ENCODE measurements at regions not wholly inside any gene's neighbourhood (a gene's known extent, or its start where the extent isn't known, plus 50 kb on each side); places are given as distances from the start of the nearest gene placed in this dataset.
"Not testable (repeated sequence)": the region's sequence is repeated elsewhere in the genome, so short reads cannot be mapped to it uniquely, and the experiment has no call there.

DNA sequence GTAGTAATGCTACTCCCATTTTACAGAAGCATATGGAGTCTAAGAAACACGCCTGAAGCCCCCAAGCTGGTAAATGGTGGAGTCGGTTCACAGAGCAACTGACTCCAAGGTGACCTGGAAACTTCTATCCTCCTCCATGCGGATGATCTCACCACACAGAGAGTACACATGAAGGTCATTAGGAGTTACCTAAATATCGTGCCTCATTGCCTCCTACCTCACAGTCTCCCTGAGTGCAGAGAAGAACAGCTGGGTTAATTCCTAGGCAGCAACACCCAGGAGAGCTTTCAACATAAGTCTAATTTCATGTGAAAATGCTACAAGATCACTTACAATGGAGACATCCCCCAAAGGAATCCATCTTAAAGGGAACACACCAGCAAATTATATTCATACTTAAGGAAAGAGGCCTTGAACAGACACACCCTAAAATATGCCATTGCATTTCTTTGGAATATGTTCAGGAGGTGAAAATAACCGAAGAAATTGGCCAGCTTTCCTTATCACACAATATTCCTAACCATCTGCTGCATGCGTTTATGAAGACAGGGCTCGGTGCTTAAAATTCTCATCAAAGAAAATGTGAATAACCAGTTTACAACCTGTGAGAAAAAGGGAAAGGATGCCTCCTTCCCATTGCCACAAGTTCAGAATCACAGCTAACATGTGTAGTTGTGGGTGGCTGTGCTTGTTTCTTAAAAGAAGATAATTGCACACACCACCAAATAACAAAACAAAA is 203.6 kb upstream of the NBEA start:
- no peaks in the 10 kb centered on the region for H3K9me3 ChIP-seq (ENCODE audit: control insufficient read depth, low read depth, low read length)
- no peak overlapping the region for H3K4me3 ChIP-seq (ENCODE audit: low read length)
- no peak overlapping the region for H3K9ac ChIP-seq (ENCODE audit: low read length)
- no peak overlapping the region for H3K27ac ChIP-seq (ENCODE audit: low read length)
- H3K4me1 ChIP-seq (ENCODE audit: control insufficient read depth, low read depth, low read length), result no peaks in the 10 kb centered on the region
- no peaks in the 10 kb centered on the region for H3K27me3 ChIP-seq (ENCODE audit: control insufficient read depth, insufficient read depth, low read length)
- no peaks in the 10 kb centered on the region for H3K36me3 ChIP-seq (ENCODE audit: control insufficient read depth, low read depth, low read length)

DNA sequence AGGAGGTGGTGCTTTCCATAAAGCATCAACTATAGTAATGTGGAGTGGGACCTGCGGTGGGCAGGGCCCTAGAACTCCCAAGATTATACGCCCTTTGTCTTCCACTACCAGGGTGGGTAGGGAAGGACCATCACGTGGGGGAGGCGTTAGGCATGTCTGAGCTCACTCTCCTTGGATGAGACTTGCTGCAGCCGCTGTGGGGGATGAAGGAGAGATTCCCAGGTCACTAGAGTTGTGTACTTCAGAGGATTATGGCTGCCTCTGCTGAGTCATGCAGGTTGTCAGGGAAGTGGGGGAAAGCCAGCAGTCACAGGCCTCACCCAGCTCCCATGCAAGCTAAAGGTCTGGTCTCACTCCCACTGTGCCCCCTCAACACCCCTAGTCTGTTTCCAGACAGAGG is 195.0 kb upstream of the NBEA start:
- H3K9ac ChIP-seq (ENCODE audit: low read length); H3K27me3 ChIP-seq (ENCODE audit: control insufficient read depth, insufficient read depth, low read length); H3K9me3 ChIP-seq (ENCODE audit: control insufficient read depth, low read depth, low read length); H3K36me3 ChIP-seq (ENCODE audit: control insufficient read depth, low read depth, low read length); H3K27ac ChIP-seq (ENCODE audit: low read length); H3K4me3 ChIP-seq (ENCODE audit: low read length): not testable (repeated sequence)
- H3K4me1 ChIP-seq (ENCODE audit: control insufficient read depth, low read depth, low read length), result peaks cover 15% of the 10 kb centered on the region

DNA sequence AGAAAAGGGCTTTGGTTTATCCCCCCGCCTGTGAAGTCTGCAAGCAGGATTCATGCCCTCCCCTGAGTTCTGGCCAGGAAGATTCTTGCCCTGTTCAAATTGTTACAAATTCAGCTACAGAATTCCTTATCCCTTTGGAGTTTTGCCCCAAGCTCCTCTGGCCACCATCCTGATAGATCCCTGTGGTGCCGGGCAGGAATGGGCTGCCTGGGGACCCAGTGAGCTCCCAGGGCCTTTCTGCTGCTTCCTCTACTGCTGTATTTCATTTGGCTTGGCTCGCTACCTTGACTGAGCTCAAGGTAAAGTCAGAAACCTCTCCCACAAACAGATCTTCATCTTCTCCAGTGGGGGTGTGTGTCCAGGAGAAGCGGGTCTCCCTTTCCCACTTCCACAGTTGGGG is 194.6 kb upstream of the NBEA start:
- Histone ChIP-seq H3K4me3 (ENCODE audit: low read length) (no peak overlapping the region), H3K9ac (ENCODE audit: low read length) (no peak overlapping the region), H3K36me3 (ENCODE audit: control insufficient read depth, low read depth, low read length) (no peaks in the 10 kb centered on the region), H3K9me3 (ENCODE audit: control insufficient read depth, low read depth, low read length) (no peaks in the 10 kb centered on the region), H3K27me3 (ENCODE audit: control insufficient read depth, insufficient read depth, low read length) (peaks cover 3% of the 10 kb centered on the region), H3K27ac (ENCODE audit: low read length) (no peak overlapping the region), H3K4me1 (ENCODE audit: control insufficient read depth, low read depth, low read length) (peaks cover 15% of the 10 kb centered on the region)

DNA sequence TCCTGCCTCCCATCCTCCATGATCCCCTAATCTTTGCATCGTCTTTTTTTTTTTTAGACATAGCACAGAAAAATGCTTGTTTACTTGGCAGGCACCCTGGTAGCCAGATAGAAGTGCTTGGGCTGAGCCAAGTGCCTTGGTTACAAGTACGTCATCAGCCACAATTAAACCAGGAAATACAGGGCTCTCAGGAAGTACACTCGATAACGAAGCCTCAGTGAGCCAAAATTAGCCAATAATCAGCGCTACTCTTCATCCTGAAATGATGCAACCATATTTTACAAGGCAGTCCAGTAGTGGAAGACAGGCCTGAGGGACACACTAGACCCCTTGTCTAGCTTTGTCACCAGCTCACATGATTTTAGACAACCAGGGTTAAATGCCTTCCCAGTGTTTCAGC is 194.0 kb upstream of the NBEA start:
- Histone ChIP-seq H3K27ac (ENCODE audit: low read length) (no peak overlapping the region), H3K9ac (ENCODE audit: low read length) (no peak overlapping the region), H3K4me3 (ENCODE audit: low read length) (no peak overlapping the region), H3K9me3 (ENCODE audit: control insufficient read depth, low read depth, low read length) (no peaks in the 10 kb centered on the region), H3K4me1 (ENCODE audit: control insufficient read depth, low read depth, low read length) (peaks cover 15% of the 10 kb centered on the region), H3K36me3 (ENCODE audit: control insufficient read depth, low read depth, low read length) (no peaks in the 10 kb centered on the region), H3K27me3 (ENCODE audit: control insufficient read depth, insufficient read depth, low read length) (peaks cover 3% of the 10 kb centered on the region)

DNA sequence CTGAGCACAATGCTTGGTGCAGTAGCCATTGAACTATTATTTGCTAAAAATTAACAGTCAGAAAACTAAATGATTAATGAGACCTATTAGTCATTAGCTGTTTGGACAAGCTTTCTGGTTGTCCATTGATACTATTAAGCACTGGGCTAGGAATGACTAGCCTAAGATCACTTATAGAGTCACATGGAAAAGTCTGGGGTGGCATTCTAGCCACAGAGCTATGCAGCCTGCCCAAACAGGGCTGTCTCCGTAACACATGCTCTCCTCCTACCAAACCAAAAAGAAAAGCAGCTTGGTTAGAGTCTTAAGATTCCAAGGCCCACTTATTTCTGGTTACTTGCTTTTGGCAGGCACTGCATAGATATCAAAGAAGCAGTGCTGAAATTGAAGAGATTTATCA is 193.5 kb upstream of the NBEA start:
- Histone ChIP-seq H3K36me3 (ENCODE audit: control insufficient read depth, low read depth, low read length) (no peaks in the 10 kb centered on the region), H3K27ac (ENCODE audit: low read length) (no peak overlapping the region), H3K4me3 (ENCODE audit: low read length) (no peak overlapping the region), H3K9ac (ENCODE audit: low read length) (no peak overlapping the region), H3K27me3 (ENCODE audit: control insufficient read depth, insufficient read depth, low read length) (peaks cover 3% of the 10 kb centered on the region), H3K9me3 (ENCODE audit: control insufficient read depth, low read depth, low read length) (no peaks in the 10 kb centered on the region), H3K4me1 (ENCODE audit: control insufficient read depth, low read depth, low read length) (peaks cover 15% of the 10 kb centered on the region)

DNA sequence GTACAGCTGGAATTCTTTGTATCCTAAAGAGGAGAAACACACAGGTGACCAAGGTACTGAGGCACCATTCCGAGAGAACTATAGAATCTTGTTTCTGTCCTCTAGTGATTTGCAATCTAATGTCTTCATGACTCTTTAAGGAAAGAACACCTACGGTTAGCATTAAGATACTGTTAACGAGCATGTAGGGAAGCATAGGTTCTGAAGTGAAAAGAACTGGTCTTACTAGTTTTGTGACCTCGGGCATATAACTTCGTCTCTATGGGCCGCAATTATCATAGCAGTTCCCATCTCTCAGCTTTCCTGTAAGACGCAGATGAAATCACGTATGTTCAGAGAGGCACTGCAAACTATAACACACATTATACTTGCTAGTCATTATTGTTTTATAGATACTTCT is 193.0 kb upstream of the NBEA start:
- H3K4me1 ChIP-seq (ENCODE audit: control insufficient read depth, low read depth, low read length), result peaks cover 15% of the 10 kb centered on the region
- no peak overlapping the region for H3K4me3 ChIP-seq (ENCODE audit: low read length)
- no peaks in the 10 kb centered on the region for H3K36me3 ChIP-seq (ENCODE audit: control insufficient read depth, low read depth, low read length)
- H3K9ac ChIP-seq (ENCODE audit: low read length), result no peak overlapping the region
- no peaks in the 10 kb centered on the region for H3K9me3 ChIP-seq (ENCODE audit: control insufficient read depth, low read depth, low read length)
- H3K27ac ChIP-seq (ENCODE audit: low read length), result no peak overlapping the region
- H3K27me3 ChIP-seq (ENCODE audit: control insufficient read depth, insufficient read depth, low read length), result peaks cover 3% of the 10 kb centered on the region

DNA sequence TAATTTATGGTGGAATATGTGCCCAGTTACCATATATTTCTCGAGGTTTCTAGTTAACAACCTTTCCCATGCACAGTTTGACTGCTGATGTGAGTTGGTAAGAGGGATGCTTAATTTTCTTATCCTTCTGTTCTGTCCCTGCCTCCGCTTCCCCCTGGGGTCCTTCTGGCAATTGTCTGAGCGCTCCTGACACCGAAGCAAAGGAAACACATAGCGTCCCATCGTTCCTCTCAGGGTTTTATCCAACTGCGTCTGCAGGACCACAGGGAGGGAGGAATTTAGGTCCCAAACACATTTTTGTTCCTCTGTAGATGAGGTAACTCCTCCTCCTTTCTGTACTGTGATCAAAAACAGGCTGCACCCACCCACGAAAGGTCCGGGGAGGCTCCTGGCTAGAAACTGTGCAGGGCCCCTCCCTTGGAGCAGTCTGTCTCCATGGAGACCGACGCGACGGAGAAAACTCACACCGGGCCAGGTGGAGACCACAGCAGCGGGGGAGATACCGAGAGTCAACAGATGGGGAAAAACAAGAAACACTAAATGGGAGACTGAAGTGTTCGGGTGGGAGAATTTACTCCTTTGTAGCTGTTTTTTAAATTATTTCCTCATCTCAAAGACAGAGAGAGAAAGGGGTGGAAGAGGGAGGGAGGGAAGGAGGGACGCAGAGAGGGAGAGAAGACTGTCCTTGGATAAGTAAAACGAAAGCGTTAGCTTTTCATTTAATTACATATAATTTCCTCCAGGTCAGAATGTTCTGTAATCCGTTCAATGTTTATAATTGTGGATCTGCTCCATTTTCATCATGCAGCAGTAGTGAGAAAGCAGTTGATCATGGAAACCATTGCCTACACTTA is 191.8 kb upstream of the NBEA start:
- Histone ChIP-seq H3K4me1 (ENCODE audit: control insufficient read depth, low read depth, low read length) (peaks cover 15% of the 10 kb centered on the region), H3K27ac (ENCODE audit: low read length) (no peak overlapping the region), H3K9me3 (ENCODE audit: control insufficient read depth, low read depth, low read length) (no peaks in the 10 kb centered on the region), H3K9ac (ENCODE audit: low read length) (no peak overlapping the region), H3K27me3 (ENCODE audit: control insufficient read depth, insufficient read depth, low read length) (peaks cover 3% of the 10 kb centered on the region), H3K36me3 (ENCODE audit: control insufficient read depth, low read depth, low read length) (no peaks in the 10 kb centered on the region), H3K4me3 (ENCODE audit: low read length) (peak overlapping the region; percentile 73)

DNA sequence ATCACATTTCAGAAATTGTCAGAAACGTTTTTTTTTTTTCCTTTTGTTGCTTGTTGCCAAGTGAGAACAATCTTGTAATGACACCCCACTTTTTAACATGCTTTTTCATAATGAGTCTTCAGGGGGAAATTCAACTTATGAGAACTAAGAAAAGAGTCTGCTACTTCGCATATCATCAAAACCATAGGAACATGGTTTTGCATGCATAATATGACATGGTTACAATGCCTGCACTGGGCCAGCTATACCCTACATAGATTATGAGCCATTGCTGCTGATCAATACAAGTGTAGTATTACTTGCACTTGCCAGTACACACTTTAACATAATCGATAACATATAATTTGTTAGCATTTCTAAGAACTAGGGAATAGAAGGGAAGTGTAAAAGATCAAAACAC is 191.0 kb upstream of the NBEA start:
- no peaks in the 10 kb centered on the region for H3K9me3 ChIP-seq (ENCODE audit: control insufficient read depth, low read depth, low read length)
- no peak overlapping the region for H3K27ac ChIP-seq (ENCODE audit: low read length)
- H3K27me3 ChIP-seq (ENCODE audit: control insufficient read depth, insufficient read depth, low read length), result peaks cover 3% of the 10 kb centered on the region
- H3K4me1 ChIP-seq (ENCODE audit: control insufficient read depth, low read depth, low read length), result peaks cover 15% of the 10 kb centered on the region
- H3K4me3 ChIP-seq (ENCODE audit: low read length), result no peak overlapping the region
- H3K36me3 ChIP-seq (ENCODE audit: control insufficient read depth, low read depth, low read length), result no peaks in the 10 kb centered on the region
- no peak overlapping the region for H3K9ac ChIP-seq (ENCODE audit: low read length)

DNA sequence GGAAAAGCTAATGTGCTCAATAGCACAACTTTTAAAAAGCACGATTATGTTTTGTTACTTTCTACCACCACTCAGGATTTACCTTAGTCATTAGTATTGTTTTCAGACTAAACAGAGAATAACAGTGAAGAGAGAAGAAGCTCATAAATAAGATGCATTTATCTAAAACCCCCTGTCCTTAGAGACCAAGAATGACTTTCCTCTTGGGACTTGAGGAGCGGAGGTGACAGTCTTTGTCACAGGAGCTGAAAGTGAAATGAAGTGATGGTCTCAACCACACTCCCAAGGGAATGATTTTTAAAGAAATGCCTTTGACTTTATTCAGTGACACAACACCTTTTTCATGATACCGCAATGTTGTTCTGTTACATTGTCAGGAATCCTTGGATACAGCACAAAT is 190.6 kb upstream of the NBEA start:
- Histone ChIP-seq H3K4me3 (ENCODE audit: low read length) (no peak overlapping the region), H3K9ac (ENCODE audit: low read length) (no peak overlapping the region), H3K9me3 (ENCODE audit: control insufficient read depth, low read depth, low read length) (no peaks in the 10 kb centered on the region), H3K4me1 (ENCODE audit: control insufficient read depth, low read depth, low read length) (peaks cover 15% of the 10 kb centered on the region), H3K36me3 (ENCODE audit: control insufficient read depth, low read depth, low read length) (no peaks in the 10 kb centered on the region), H3K27me3 (ENCODE audit: control insufficient read depth, insufficient read depth, low read length) (peaks cover 3% of the 10 kb centered on the region), H3K27ac (ENCODE audit: low read length) (no peak overlapping the region)

DNA sequence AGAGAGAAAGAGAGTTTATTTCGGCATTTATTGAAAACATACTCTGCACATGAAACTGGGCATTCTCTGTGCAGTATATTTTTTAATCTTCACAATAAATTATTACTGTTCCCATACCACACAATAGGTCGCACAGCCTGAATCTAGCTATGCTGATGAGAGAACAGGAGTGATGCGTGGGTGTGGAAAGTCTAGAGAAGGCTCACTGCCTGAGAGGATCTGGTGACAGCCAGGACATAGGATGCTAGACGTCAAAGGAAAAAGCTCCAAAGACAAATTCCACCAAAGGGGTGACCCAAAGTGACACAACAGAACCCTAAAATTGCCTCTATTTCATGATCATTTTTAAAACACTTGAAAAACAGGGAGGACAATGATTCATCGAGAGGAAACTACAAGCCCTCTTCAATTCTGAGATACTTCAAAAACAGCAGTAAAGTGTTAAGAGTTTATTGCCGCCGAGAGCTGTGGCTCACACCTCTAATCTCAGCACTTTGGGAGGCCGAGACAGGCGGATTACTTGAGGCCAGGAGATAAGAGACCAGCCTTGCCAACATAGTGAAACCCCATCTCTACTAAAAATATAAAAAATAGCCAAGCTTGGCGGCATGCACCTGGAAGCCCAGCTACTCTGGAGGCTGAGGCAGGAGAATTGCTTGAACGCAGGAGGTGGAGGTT is 189.6 kb upstream of the NBEA start:
- H3K4me1 ChIP-seq (ENCODE audit: control insufficient read depth, low read depth, low read length), result peaks cover 15% of the 10 kb centered on the region
- no peak overlapping the region for H3K9ac ChIP-seq (ENCODE audit: low read length)
- H3K9me3 ChIP-seq (ENCODE audit: control insufficient read depth, low read depth, low read length), result no peaks in the 10 kb centered on the region
- H3K4me3 ChIP-seq (ENCODE audit: low read length), result no peak overlapping the region
- no peak overlapping the region for H3K27ac ChIP-seq (ENCODE audit: low read length)
- H3K27me3 ChIP-seq (ENCODE audit: control insufficient read depth, insufficient read depth, low read length), result peaks cover 3% of the 10 kb centered on the region
- no peaks in the 10 kb centered on the region for H3K36me3 ChIP-seq (ENCODE audit: control insufficient read depth, low read depth, low read length)

DNA sequence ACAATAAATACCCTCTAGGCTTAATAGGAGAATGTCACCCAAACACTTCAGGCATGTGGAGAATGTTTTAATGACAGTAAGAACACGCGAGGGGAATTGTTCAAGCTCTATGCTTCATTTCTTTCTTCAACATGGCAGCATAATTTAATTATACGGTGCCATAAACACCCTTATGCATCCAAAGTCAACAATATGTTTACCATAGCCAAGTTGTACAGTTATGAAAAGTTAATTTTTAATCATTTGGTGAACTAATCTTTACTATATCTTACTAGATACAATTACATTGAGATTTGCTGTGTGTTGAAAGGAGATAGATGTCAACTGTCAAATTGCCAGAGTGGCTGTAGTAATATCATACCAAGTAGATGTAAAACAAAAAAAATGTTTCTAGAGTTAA is 185.9 kb upstream of the NBEA start:
- Histone ChIP-seq H3K9ac (ENCODE audit: low read length) (no peak overlapping the region), H3K4me1 (ENCODE audit: control insufficient read depth, low read depth, low read length) (no peaks in the 10 kb centered on the region), H3K27ac (ENCODE audit: low read length) (no peak overlapping the region), H3K27me3 (ENCODE audit: control insufficient read depth, insufficient read depth, low read length) (no peaks in the 10 kb centered on the region), H3K4me3 (ENCODE audit: low read length) (no peak overlapping the region), H3K36me3 (ENCODE audit: control insufficient read depth, low read depth, low read length) (no peaks in the 10 kb centered on the region), H3K9me3 (ENCODE audit: control insufficient read depth, low read depth, low read length) (no peaks in the 10 kb centered on the region)

Data from iPS-18a (cell line).